ENCODE measurements at regions not wholly inside any gene's neighbourhood (a gene's known extent, or its start where the extent isn't known, plus 50 kb on each side); places are given as distances from the start of the nearest gene placed in this dataset.

- no peak for DNase-seq (ENCODE audit: low read depth)
- TF ChIP-seq POLR2A (IDR thresholded peaks at IDR 0.05; ENCODE audit: extremely low read depth, insufficient read length) (no peak), MYC (IDR thresholded peaks at IDR 0.05; ENCODE audit: low read depth, low read length) (no peak), CTCF (IDR thresholded peaks at IDR 0.05; ENCODE audit: low read depth, low read length) (no peak), MAX (IDR thresholded peaks at IDR 0.05; ENCODE audit: low read depth, low read length) (no peak)
- H3K4me3 ChIP-seq (ENCODE audit: low read depth, low read length), result no peak overlapping the region
Observed at GRCh38 chrX:20330545-20330944, 63.8 kb upstream of the RPS6KA3 start.

- DNase-seq (ENCODE audit: low read depth), result no peak
- TF ChIP-seq MYC (IDR thresholded peaks at IDR 0.05; ENCODE audit: low read depth, low read length), result no peak
- TF ChIP-seq MAX (IDR thresholded peaks at IDR 0.05; ENCODE audit: low read depth, low read length), result no peak
- no peak for TF ChIP-seq POLR2A (IDR thresholded peaks at IDR 0.05; ENCODE audit: extremely low read depth, insufficient read length)
- no peak for TF ChIP-seq CTCF (IDR thresholded peaks at IDR 0.05; ENCODE audit: low read depth, low read length)
- no peak overlapping the region for H3K4me3 ChIP-seq (ENCODE audit: low read depth, low read length)
Observed at GRCh38 chrX:20329435-20329834, 62.7 kb upstream of the RPS6KA3 start.

DNA sequence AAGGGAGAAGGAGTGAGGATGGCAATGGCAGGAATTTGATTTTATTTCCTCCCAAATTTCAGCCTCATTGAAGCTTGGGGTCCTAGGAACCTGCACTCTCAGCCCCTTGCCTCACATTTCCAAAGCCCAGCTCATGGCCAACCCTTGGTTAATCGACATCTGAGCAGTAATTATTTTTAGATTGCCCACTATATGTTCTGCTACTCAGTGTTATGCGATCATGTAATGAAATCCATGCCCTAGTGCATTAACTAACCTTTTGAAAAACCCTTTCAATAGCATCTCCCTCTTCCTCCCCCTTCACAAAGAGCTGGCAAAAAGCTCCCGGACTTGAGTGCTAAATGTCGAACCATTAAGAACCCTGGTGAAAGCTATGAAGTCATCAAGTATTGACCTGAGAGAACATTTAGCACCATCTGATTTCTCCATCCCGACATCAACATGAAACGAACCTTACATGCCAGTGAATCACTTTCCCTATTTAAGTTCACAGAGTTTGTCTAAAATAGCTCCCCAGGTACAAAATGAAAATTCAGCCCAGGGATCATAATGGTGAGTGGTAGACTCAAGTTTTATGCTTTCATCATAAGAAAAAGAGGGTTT, 59.2 kb upstream of the RPS6KA3 start:
- DNase-seq (ENCODE audit: low read depth), result no peak
- TF ChIP-seq CTCF (IDR thresholded peaks at IDR 0.05; ENCODE audit: low read depth, low read length) (no peak), MYC (IDR thresholded peaks at IDR 0.05; ENCODE audit: low read depth, low read length) (no peak), MAX (IDR thresholded peaks at IDR 0.05; ENCODE audit: low read depth, low read length) (no peak), POLR2A (IDR thresholded peaks at IDR 0.05; ENCODE audit: extremely low read depth, insufficient read length) (no peak)
- no peak overlapping the region for H3K4me3 ChIP-seq (ENCODE audit: low read depth, low read length)

DNA sequence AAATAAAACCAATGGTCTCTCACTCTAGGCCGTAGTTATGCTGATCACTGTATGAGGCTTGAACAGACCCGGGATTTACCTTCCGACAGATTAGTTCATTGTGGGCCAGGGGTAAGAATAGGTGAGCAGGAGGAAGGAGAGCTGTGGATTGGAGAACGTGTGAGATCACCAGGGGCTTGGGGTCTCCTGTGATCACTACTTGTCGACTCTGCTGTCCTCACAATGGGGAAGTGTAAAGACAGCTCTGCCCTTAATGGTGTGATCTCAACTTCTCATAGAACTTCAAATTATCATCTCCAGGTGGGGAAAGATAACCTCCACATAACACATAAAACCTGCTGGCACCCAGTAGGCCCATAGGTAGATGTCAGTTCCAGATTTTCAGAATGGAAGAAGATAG, 56.2 kb upstream of the RPS6KA3 start:
- TF ChIP-seq MYC (IDR thresholded peaks at IDR 0.05; ENCODE audit: low read depth, low read length) (no peak), POLR2A (IDR thresholded peaks at IDR 0.05; ENCODE audit: extremely low read depth, insufficient read length) (no peak), CTCF (IDR thresholded peaks at IDR 0.05; ENCODE audit: low read depth, low read length) (no peak), MAX (IDR thresholded peaks at IDR 0.05; ENCODE audit: low read depth, low read length) (no peak)
- DNase-seq (ENCODE audit: low read depth), result no peak
- no peak overlapping the region for H3K4me3 ChIP-seq (ENCODE audit: low read depth, low read length)

- no peak overlapping the region for H3K4me3 ChIP-seq (ENCODE audit: low read depth, low read length)
- DNase-seq (ENCODE audit: low read depth), result peak; percentile 59
- TF ChIP-seq CTCF (IDR thresholded peaks at IDR 0.05; ENCODE audit: low read depth, low read length) (no peak), POLR2A (IDR thresholded peaks at IDR 0.05; ENCODE audit: extremely low read depth, insufficient read length) (no peak), MAX (IDR thresholded peaks at IDR 0.05; ENCODE audit: low read depth, low read length) (no peak), MYC (IDR thresholded peaks at IDR 0.05; ENCODE audit: low read depth, low read length) (no peak)
Observed at GRCh38 chrX:20320461-20321159, 53.9 kb upstream of the RPS6KA3 start.

All from NB4 (cell line).